HG03196 (cell line): ENCODE measurements at regions not wholly inside any gene's neighbourhood (a gene's known extent, or its start where the extent isn't known, plus 50 kb on each side); places are given as distances from the start of the nearest gene placed in this dataset.

Experiments used
- ATAC-seq: cut with Tn5 transposase; IDR thresholded peaks from one replicate; pipeline ENCODE4 v1.9.1; 2021; ENCODE audit not compliant: unreplicated experiment

- no peak for ATAC-seq
These were observed 820.5 kb upstream of the POU3F3 start for GRCh38 chr2:104033399-104033798.

DNA sequence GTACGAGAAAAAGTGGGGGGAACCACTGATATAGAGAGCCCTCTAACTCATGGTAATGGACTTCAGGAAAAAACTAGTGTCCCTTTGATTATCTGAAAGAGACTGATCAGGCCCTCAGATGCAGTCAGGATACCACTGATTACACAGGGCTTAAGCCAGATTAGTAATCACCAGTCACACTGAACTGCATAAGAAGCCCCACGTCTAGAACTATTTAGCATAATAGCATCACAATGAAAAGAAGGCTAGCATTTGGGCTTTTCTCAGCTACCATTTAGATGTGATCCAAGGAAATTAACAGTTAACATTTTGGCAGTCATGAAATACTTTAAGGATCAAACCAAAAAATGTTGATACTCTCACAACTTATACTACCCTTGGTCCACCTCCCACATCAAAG, 813.1 kb upstream of the POU3F3 start:
- no peak for ATAC-seq

DNA sequence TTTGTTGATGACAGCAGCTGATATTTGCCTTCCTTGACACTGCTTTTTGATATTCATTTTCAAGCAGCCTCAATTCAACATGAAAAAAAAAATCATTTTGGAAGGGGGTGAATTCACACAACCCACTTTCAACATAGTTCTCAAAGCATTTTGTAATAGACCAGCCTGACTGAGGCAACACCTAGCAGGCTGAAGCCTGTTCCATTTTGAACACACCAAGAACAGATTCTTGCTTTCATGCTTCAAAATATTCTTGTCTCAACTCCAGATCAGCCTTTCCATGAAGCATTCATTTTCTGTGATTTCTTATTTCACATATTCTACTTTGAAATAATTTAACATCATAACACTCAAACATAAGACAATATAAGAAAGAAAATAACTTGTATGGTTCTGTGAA, 812.6 kb upstream of the POU3F3 start:
- ATAC-seq: no peak

- no peak for ATAC-seq
These were observed 810.1 kb upstream of the POU3F3 start for GRCh38 chr2:104043864-104044263.

DNA sequence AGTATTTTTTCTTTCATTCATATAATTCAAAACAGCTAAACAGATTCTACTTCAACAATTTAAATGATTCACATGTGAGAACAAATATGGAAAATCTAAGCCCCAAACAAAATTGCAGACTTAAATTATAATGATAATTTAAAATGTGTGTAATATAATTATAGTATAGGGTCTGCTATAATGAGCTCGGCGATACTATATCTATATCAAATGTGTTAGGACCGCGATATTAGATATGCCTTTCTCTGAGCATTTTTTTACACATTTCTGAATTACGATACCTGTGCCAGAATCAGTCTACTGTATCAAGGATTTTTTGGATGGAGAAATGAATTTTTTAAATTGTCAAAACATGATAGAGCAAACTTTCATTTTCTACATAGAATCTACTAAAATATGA, 808.8 kb upstream of the POU3F3 start:
- ATAC-seq: no peak

DNA sequence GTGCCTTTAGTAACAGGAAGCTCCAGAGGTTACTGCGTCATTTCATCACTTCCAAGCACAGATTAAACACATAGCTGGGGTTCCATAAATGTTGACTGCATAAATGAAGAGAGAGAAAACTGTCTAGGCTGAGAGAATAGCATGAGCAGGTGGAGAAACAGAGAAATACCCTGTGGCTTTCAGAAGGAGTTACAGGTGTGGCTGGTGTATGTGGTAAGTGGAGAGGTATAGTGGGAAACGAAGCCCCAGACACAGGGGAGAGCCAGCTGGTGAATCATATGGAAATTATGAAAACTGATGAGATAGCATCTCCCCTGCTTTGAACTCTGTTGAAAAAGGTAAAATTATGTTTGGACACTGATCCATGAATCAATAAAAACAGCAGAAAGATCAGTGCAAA, 807.4 kb upstream of the POU3F3 start:
- no peak for ATAC-seq

- ATAC-seq: no peak
These were observed 806.4 kb upstream of the POU3F3 start for GRCh38 chr2:104047516-104047915.

DNA sequence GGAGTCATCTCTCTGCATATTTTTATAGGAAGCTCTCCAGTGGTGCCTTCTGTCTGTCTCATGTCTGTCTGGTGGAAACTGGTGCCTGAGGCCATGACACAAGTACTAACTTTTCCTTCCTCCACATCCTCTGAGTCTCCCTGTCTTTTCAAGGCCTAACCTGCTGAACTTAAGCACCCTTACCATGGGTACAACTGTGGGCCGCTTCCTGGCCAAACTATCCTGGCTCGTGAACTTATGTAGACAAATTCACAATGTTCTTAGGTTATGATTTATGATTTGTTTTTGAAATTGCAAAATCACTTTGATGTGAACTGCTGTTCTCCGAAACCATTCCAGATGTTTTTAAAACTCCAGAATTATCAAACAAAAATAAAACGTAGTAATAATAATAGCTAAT, 804.5 kb upstream of the POU3F3 start:
- ATAC-seq: no peak

- ATAC-seq: no peak
These were observed 803.9 kb upstream of the POU3F3 start for GRCh38 chr2:104049981-104050380.

DNA sequence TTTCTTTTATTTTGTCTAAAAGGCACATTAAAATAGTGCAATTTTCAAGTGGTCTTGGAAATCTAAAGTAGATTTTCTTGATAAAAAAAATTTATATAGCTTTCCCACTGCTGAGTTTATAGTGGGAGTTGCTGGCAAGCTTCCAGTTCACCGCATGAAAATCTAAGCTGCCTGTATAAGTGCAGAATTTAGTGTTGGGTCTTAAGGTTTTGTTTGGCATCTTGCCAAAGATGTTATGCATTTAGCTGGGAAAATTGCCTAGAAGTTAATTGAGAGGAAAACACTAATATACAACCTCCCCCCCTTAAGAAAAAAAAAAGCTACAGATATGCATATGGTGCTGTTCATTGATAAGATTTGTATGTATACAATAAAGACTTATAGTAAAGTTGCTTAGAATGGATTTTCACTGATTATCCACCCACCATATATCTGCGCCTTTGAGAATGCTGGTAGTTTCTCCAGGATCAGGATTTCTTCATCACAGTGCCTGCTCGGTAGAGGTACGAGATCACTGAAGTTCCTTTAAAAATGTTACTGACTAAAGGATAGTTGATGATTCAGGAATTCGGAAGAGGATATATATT, 803.2 kb upstream of the POU3F3 start:
- no peak for ATAC-seq

GRCh38 chr2:104051766-104052165, 802.1 kb upstream of the POU3F3 start:
- no peak for ATAC-seq

DNA sequence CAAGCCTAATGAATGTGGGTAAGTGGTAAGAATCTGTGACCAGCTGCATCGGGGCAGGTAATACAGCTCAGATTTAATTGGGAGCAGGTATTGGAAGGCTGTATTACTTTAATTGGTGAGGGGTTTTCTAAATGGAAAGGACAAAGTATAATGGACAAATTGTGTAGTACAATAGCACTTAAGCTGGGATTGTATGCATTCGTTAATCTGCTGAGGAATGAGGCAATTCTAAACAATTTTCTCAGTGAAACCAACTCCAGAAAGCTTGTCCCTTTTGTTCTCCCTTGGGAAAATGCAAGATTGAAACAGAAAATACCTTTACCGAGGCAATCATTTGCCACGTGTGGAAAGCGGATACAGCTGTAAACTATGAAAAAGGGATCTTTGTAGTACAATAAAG, 801.6 kb upstream of the POU3F3 start:
- ATAC-seq: no peak

GRCh38 chr2:104056451-104056850, 797.5 kb upstream of the POU3F3 start:
- ATAC-seq: no peak

DNA sequence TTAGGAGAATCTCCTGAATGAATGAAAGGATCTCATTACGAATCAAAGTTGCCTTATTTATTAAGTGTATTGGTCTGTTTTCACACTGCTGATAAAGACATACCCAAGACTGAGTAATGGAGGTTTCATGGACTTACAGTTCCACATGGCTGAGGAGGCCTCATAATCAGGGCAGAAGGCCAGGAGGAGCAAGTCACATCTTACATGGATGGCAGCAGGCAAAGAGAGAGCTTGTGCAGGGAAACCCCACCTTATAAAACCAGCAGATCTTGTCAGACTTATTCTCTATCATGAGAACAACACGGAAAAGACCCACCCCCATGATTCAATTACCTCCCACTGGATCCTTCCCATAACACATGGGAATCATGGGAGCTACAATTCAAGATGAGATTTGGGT, 785.2 kb upstream of the POU3F3 start:
- no peak for ATAC-seq

DNA sequence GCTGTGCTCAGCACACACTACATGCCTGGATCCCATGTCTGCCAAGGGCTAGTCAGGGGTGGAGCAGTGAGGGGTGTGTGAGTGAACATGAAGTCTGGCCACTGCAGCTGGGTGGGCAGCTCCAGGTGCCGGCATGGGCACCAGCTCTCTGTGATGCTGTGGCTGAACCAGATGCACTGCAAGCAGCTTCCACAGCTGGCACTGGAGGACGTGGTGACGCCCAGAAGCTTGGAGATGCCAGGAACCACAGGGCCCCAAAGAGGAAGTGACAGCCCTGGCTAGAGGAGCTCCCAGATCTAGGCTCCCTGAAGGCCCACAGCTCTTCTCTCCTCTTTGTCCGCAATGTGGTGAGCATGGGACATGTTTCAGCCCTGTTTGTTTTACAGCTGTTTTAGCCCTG, 776.3 kb upstream of the POU3F3 start:
- no peak for ATAC-seq

DNA sequence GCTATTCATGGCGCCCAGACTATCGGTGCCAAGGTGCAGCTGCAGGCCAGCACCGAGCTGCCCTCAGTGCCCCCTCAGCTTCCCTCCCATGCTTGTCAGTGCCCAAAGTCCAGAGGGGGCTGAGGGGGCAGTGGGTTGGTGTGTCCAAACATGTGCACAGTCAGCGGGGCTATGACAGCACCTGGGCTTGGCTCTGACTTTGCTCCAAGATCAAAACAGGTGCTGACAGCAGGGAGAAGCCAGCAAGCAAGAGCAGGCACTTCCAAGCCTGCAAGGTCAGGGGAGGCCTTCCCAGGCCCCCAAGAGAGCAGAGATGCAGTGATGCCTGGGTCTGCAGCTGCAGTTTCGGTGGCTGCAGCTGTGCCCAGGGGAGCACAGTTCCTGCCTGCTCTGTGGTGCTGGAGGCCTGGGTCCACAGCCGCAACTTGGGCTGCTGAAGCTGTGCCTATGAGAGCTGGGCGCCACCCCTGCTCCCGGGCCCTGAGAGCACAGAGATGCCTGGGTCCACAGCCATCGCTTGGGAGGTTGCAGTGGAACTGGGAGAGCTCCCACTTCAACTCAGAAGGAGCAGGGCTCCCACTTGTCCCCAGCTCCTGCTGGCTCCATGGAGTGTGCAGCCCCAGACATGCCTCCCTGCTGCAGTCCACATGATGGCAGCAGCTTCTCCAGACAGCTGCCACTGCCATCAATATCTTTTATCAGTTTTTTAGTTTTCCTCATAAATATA, 775.3 kb upstream of the POU3F3 start:
- ATAC-seq: no peak

DNA sequence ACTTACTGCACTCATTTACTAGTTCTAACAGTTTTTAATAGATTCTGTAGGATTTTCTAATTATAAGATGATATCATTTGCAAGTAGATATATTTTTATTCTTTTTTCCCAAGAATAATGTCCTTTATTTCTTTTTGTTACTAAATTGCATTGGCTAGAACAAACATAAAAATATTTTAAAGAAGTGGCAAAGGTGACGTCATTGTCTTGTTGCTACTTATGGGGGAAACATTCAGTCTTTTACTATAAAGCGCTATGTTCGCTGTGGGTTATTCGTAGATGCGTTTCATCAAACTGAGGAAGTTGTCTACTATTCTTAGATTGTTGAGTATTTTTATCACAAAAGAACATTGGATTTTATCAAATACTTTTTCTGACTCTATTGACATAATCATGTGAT, 765.2 kb upstream of the POU3F3 start:
- ATAC-seq: no peak

DNA sequence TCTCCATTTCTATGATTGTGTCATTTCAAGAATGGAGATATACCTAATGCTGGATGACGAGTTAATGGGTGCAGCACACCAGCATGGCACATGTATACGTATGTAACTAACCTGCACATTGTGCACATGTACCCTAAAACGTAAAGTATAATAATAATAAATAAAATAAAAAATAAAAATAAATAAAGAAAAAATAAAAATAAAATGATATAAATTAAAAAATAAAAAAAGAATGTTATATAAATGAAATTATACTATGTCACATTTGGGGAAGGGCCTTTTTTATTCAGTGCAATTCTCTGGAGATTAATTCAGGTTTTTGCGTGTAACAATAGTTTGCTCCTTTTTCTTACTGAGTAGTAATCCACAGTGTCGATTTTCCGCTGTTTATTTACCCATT, 763.5 kb upstream of the POU3F3 start:
- no peak for ATAC-seq

DNA sequence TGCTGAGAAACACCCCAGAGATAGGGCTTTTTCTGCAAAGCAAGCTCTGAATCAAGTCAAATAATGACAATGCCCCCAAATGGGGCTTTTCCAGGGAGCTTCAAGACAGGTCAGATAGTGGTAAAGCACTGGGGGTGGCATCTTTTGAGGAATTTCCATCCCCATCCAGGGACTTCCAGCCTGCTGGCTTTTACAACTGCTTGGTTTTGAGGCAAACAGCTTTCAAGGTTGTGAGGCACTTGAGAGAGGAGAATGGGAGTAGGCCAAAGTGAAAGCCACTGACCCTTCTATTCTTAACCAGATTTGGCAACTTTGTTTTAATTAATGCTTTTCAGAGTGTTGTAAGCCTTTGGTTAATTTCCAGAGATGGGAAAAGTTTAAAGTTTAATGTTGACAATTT, 762.0 kb upstream of the POU3F3 start:
- no peak for ATAC-seq

DNA sequence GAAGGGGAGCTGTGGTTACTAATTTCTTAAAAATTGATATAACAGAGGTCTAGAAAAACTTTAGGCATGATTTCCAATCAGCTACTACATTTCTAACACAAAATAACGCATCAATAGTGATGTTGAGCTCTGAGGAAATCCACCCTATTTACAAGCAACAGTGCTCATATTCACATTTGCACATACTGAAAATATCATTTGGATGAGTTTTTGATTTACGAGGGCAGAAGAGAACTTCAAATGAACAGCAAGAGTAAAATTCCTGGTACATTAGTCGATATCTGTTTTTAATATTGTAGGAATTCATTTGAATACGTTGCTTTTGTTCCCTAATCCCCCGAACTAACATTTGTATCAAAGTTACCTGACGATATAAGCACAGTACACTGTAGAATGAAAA, 761.0 kb upstream of the POU3F3 start:
- no peak for ATAC-seq

GRCh38 chr2:104102615-104103014, 751.3 kb upstream of the POU3F3 start:
- ATAC-seq: no peak

- no peak for ATAC-seq
These were observed 744.6 kb upstream of the POU3F3 start for GRCh38 chr2:104109356-104109755.

DNA sequence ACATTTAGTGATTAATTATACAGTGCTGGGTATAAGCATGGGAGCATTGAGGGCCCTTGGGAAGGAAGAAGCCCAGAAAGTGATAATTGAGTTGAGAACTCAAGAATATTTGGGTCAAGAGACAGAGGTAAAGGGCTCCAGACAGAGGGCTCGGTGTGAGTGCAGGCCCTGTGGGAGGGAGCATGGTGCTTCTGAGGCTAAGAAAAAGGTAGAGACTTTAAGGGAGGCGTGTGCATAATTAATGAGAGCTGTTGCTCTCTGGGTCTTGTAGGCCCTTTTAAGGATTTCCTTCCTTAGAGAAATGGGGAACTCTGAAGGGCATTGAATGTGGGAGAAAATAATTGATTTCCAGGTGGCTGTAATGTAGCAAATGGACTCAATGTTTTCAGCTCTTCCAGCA, 735.0 kb upstream of the POU3F3 start:
- ATAC-seq: no peak
